HepG2 (cell line): ENCODE measurements at regions not wholly inside any gene's neighbourhood (a gene's known extent, or its start where the extent isn't known, plus 50 kb on each side); places are given as distances from the start of the nearest gene placed in this dataset.

Source experiments
- ATAC-seq: fragments of 200-7000 bp; cut with Tn5 transposase; 3 replicates; pipeline ENCODE4 v1.9.1; 2020; ENCODE audit warnings: mild to moderate bottlenecking, moderate library complexity
- BruUV-seq: library from RNA; stranded (reverse); fragments of 400-500 nt; replicated peaks from 2 replicates; lab custom pipeline; 2021; lab: Mats Ljungman, UMichigan
- CTCF ChIA-PET: fragments of 300-600 bp; formaldehyde crosslinking; extraction: SDS; loops from one replicate; lab custom pipeline; 2021; ENCODE audit warnings: low total read pairs, inconsistent platforms, low intra/inter-chr PET ratio; lab: Yijun Ruan, JAX
- POLR2A ChIA-PET: fragments of 350-600 bp; sonication (Branson Sonifier 250); formaldehyde crosslinking; loops from one replicate; lab custom pipeline; 2020; ENCODE audit warnings: antibody characterized with exemption, inconsistent platforms; lab: Yijun Ruan, JAX
- DNase-seq: peaks from one replicate; pipeline ENCODE4 v3.0.0-alpha.2; 2015; ENCODE audit warnings: low spot score
- FAIRE-seq: peaks from 3 replicates; lab custom pipeline; 2011; peaks lifted over from hg19 to GRCh38; lab: Jason Lieb, UNC
- H2AFZ ChIP-seq: one replicate; pipeline ENCODE4 v1.6.1; 2011; ENCODE audit warnings: low read length, inconsistent platforms
- H3K27ac ChIP-seq: fragments of 300-600 bp; 3 replicates; pipeline ENCODE4 v1.8.0; 2011; ENCODE audit warnings: mixed run types, mild to moderate bottlenecking, mixed read lengths, low read length, inconsistent platforms; ENCODE audit not compliant: insufficient read depth; ENCODE audit errors: extremely low read length
- H3K27me3 ChIP-seq, 2 experiments: fragments of 200-600 bp in 1 of 2; 2 replicates in 1 of 2; 3 replicates in 1 of 2; pipeline versions ENCODE4 v1.6.0 to v1.8.0; 2011; ENCODE audit warnings: low read length in 2 of 2, mild to moderate bottlenecking in 2 of 2, moderate library complexity in 2 of 2, inconsistent platforms in 1 of 2; ENCODE audit not compliant: insufficient read depth in 2 of 2, control insufficient read depth in 1 of 2
- H3K36me3 ChIP-seq, 2 experiments: fragments of 200-600 bp in 1 of 2; replicated peaks in 1 of 2; 2 replicates in 1 of 2; 3 replicates in 1 of 2; pipeline versions ENCODE4 v1.5.1 to v1.8.0; 2011; ENCODE audit warnings: low read length in 2 of 2, inconsistent platforms in 1 of 2; ENCODE audit not compliant: insufficient read depth in 2 of 2, control insufficient read depth in 1 of 2
- H3K4me1 ChIP-seq: 2 replicates; pipeline ENCODE4 v1.5.1; 2012; ENCODE audit warnings: low read length, inconsistent platforms; ENCODE audit not compliant: insufficient read depth
- H3K4me2 ChIP-seq: 2 replicates; pipeline ENCODE4 v1.6.0; 2011; ENCODE audit warnings: low read depth, low read length, inconsistent platforms
- H3K4me3 ChIP-seq, 3 experiments: fragments of 200-600 bp in 1 of 3; sonication (generic), shearing (Covaris generic) in 1 of 3; replicated peaks in 1 of 3; 2 replicates each; pipeline ENCODE4 v1.5.1; 2011 to 2016; ENCODE audit warnings: low read length in 3 of 3, inconsistent platforms in 2 of 3, low read depth in 2 of 3, mild to moderate bottlenecking in 2 of 3, control low read depth in 1 of 3, mixed read lengths in 1 of 3; ENCODE audit not compliant: insufficient read depth in 1 of 3
- H3K79me2 ChIP-seq: one replicate; pipeline ENCODE4 v1.6.1; 2011; ENCODE audit warnings: low read length, inconsistent platforms; ENCODE audit not compliant: insufficient read depth
- H3K9ac ChIP-seq: 2 replicates; pipeline ENCODE4 v1.6.0; 2011; ENCODE audit warnings: mild to moderate bottlenecking, low read depth, low read length, inconsistent platforms; ENCODE audit not compliant: insufficient read depth
- H3K9me3 ChIP-seq: 2 replicates; pipeline ENCODE4 v1.5.1; 2012; ENCODE audit warnings: mild to moderate bottlenecking, low read length
- H4K20me1 ChIP-seq: 2 replicates; pipeline ENCODE4 v1.6.0; 2011; ENCODE audit warnings: inconsistent platforms, mild to moderate bottlenecking, low read length, moderate library complexity; ENCODE audit not compliant: insufficient read depth
- ATAD3A ChIP-seq: sonication (generic); formaldehyde crosslinking; IDR thresholded peaks from 2 replicates; pipeline ENCODE4 v1.4.0; 2020; ENCODE audit warnings: missing genetic modification reagents
- ATF7-NPFF ChIP-seq: sonication (generic); formaldehyde crosslinking; IDR thresholded peaks from 2 replicates; pipeline ENCODE4 v1.8.1; 2023; ENCODE audit warnings: mild to moderate bottlenecking, low read depth, missing genetic modification reagents, moderate library complexity
- CSRNP2 ChIP-seq: sonication (generic); formaldehyde crosslinking; conservative IDR thresholded peaks from 2 replicates; pipeline ENCODE4 v1.8.0; 2022; ENCODE audit warnings: low read depth, missing genetic modification reagents
- GATAD1 ChIP-seq: IDR thresholded peaks from 2 replicates; pipeline ENCODE4 v1.6.1; 2016; ENCODE audit warnings: missing genetic modification reagents, missing compliant biosample characterization
- GPN1 ChIP-seq: sonication (generic); formaldehyde crosslinking; IDR thresholded peaks from 2 replicates; pipeline ENCODE4 v1.5.1; 2020; ENCODE audit warnings: missing genetic modification reagents, borderline replicate concordance
- HMG20B ChIP-seq: conservative IDR thresholded peaks from 2 replicates; pipeline ENCODE4 v1.6.1; 2016; ENCODE audit warnings: missing genetic modification reagents, missing compliant biosample characterization
- NFE2L2 ChIP-seq: fragments of 150-350 bp; IDR thresholded peaks from 2 replicates; pipeline ENCODE4 v1.6.1; 2014; ENCODE audit warnings: low read length
- NFKB2 ChIP-seq: sonication (generic); formaldehyde crosslinking; IDR thresholded peaks from 2 replicates; pipeline ENCODE4 v1.4.0; 2020; ENCODE audit warnings: missing genetic modification reagents, borderline replicate concordance
- SP140L ChIP-seq: sonication (generic); formaldehyde crosslinking; IDR thresholded peaks from 2 replicates; pipeline ENCODE4 v1.4.0; 2020; ENCODE audit warnings: missing genetic modification reagents, borderline replicate concordance
- U2AF1 ChIP-seq: fragments of 200-400 bp; formaldehyde crosslinking; optimal IDR thresholded peaks from 2 replicates; pipeline ENCODE3; 2017; ENCODE audit warnings: mild to moderate bottlenecking, low read depth, low read length
- ZBTB42 ChIP-seq: sonication (generic); formaldehyde crosslinking; IDR thresholded peaks from 2 replicates; pipeline ENCODE4 v1.5.0; 2020; ENCODE audit warnings: mild to moderate bottlenecking, missing genetic modification reagents
- WGBS: methylation state at CpG from one replicate; pipeline ENCODE4 v1.1.6; 2017; ENCODE audit warnings: low lambda C conversion rate; 5-methylcytosine and 5-hydroxymethylcytosine counted together
- in situ Hi-C: cut with HindIII; loops from 2 replicates; pipeline ENCODE4 v1.10.0; 2017; ENCODE audit warnings: low pct_unique_long_range_greater_than_20kb; ENCODE audit not compliant: extremely low pct_ligation_motif_present
- intact Hi-C: fragments of 100-400 bp; cut with micrococcal nuclease; formaldehyde crosslinking; loops from one replicate; pipeline ENCODE4 v1.10.0; 2022; ENCODE audit not compliant: unreplicated experiment

GRCh38 chr10:111392159-111392558 is 315.3 kb downstream of the ADRA2A start:
- intact Hi-C loops: no loop called here
- Histone ChIP-seq H3K9me3 (no peaks in the 10 kb centered on the region), H3K4me2 (no peak overlapping the region), H3K27me3 (no peaks in the 10 kb centered on the region), H3K79me2 (no peaks in the 10 kb centered on the region), H2AFZ (no peak overlapping the region), H3K36me3 (no peaks in the 10 kb centered on the region), H4K20me1 (no peaks in the 10 kb centered on the region), H3K4me1 (no peaks in the 10 kb centered on the region), H3K27ac (no peak overlapping the region), H3K9ac (no peak overlapping the region), H3K4me3 (no peak overlapping the region)
- no TSS peak for BruUV-seq
- in situ Hi-C loops: no loop called here
- TF ChIP-seq ATF7-NPFF (no peak), NFKB2 (no peak), U2AF1 (no peak), CSRNP2 (CRISPR knock-in tag) (no peak), ZBTB42 (CRISPR knock-in tag) (no peak), HMG20B (CRISPR knock-in tag) (no peak), ATAD3A (no peak), SP140L (CRISPR knock-in tag) (no peak)
- ChIA-PET CTCF (no interaction called here), POLR2A (no interaction called here)
- FAIRE-seq: no peak
- WGBS: 0% methylated on average over 2 of the region's 2 CpGs
- ATAC-seq: no peak
- no peak for DNase-seq

GRCh38 chr10:111392910-111393309 is 316.1 kb downstream of the ADRA2A start:
- ChIA-PET CTCF (no interaction called here), POLR2A (no interaction called here)
- WGBS: 0% methylated on average over 1 of the region's 1 CpG

More at GRCh38 chr10:111392910-111393309, 316.1 kb downstream of the ADRA2A start:
- H3K27me3 ChIP-seq: no peaks in the 10 kb centered on the region; a peak in 1 of 5 replicates
- H3K9me3 ChIP-seq: no peaks in the 10 kb centered on the region
- no peak overlapping the region for H3K4me2 ChIP-seq
- H2AFZ ChIP-seq: no peak overlapping the region
- no TSS peak for BruUV-seq
- ATAC-seq (no peak), FAIRE-seq (no peak), DNase-seq (no peak)
- intact Hi-C loops (no loop called here), in situ Hi-C loops (no loop called here)
- H3K4me1 ChIP-seq: peaks cover under 1% of the 10 kb centered on the region; the same call in 1 of the 2 replicates
- TF ChIP-seq NFE2L2: peak; percentile 68
- TF ChIP-seq GATAD1 (CRISPR knock-in tag): no peak
- no peak for TF ChIP-seq GPN1
- H4K20me1 ChIP-seq: no peaks in the 10 kb centered on the region
- H3K27ac ChIP-seq: no peak overlapping the region
- no peak overlapping the region for H3K9ac ChIP-seq
- H3K4me3 ChIP-seq: no peak overlapping the region
- H3K79me2 ChIP-seq: no peaks in the 10 kb centered on the region
- H3K36me3 ChIP-seq: no peaks in the 10 kb centered on the region
